AG09309 (cell line): ENCODE measurements at regions not wholly inside any gene's neighbourhood (a gene's known extent, or its start where the extent isn't known, plus 50 kb on each side); places are given as distances from the start of the nearest gene placed in this dataset.
"Not testable (repeated sequence)": the region's sequence is repeated elsewhere in the genome, so short reads cannot be mapped to it uniquely, and the experiment has no call there.

Experiments used
- DNase-seq: peaks from one replicate; pipeline ENCODE4 v3.0.0-alpha.2; 2010; ENCODE audit warnings: low read depth
- H3K4me3 ChIP-seq: 2 replicates; pipeline ENCODE4 v1.5.1; 2011; ENCODE audit warnings: mild to moderate bottlenecking, low read depth, low read length, moderate library complexity; ENCODE audit not compliant: control insufficient read depth
- TF ChIP-seq, protein P1 (sequence below): IDR thresholded peaks from 2 replicates; pipeline ENCODE4 v1.5.1; 2011; ENCODE audit warnings: mild to moderate bottlenecking, low read depth, low read length, inconsistent platforms; ENCODE audit not compliant: insufficient read depth, control insufficient read depth; ENCODE audit errors: missing control alignments

DNA sequence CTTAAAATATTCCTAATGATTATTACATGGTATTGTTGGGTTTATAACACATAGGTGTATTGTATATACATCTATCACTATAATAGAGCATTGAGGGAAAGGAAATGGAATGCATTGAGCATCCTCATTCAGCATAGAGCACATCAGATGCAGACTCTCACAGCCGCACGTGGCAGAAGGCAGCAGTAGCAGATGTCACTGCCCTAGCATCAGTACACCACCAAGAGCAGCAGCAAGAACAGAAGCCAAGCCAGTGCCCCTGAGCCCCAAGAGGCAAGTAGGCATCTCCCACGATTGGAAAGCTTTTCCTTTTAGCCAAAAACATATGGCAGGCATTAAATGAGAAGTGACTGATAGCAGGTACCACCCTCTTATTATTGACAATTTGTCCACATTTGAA lies 510.0 kb downstream of the TNS3 start:
- TF ChIP-seq, protein P1, sequence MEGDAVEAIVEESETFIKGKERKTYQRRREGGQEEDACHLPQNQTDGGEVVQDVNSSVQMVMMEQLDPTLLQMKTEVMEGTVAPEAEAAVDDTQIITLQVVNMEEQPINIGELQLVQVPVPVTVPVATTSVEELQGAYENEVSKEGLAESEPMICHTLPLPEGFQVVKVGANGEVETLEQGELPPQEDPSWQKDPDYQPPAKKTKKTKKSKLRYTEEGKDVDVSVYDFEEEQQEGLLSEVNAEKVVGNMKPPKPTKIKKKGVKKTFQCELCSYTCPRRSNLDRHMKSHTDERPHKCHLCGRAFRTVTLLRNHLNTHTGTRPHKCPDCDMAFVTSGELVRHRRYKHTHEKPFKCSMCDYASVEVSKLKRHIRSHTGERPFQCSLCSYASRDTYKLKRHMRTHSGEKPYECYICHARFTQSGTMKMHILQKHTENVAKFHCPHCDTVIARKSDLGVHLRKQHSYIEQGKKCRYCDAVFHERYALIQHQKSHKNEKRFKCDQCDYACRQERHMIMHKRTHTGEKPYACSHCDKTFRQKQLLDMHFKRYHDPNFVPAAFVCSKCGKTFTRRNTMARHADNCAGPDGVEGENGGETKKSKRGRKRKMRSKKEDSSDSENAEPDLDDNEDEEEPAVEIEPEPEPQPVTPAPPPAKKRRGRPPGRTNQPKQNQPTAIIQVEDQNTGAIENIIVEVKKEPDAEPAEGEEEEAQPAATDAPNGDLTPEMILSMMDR = no peak
- no peak overlapping the region for H3K4me3 ChIP-seq
- DNase-seq = no peak

DNA sequence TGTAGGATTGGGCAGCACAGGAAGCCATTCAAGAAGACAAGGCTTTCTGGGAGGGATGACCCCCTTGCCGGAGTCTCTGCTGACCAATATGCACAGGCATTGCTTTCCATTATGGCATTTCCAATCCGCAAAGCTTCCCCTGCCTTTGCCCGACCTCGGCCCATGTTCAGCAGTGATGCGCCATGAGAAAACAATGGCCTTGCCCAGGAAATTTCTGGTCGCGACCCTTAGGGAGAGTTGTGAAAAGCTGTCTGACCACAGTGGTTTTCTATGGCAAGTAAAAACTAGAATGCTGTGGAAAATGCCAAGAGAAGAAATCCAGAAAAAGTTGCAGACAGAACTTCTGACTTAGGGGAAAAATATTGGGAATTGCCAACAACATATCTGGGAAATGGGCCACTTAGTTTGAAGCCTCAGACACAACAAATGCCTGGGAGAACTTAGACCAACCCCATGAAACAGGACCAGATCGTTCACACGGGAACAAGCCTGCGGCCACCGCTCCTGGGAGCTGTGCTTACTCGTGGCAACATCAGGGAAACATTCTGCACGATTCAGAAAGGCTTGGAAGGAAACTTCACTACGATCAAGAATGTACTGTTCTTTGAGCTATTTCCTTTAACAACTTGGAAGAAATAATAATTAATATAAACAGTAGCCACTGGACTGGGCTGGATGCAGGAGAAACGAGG lies 512.4 kb downstream of the TNS3 start:
- no peak overlapping the region for H3K4me3 ChIP-seq
- DNase-seq = no peak
- TF ChIP-seq, protein P1 = no peak

DNA sequence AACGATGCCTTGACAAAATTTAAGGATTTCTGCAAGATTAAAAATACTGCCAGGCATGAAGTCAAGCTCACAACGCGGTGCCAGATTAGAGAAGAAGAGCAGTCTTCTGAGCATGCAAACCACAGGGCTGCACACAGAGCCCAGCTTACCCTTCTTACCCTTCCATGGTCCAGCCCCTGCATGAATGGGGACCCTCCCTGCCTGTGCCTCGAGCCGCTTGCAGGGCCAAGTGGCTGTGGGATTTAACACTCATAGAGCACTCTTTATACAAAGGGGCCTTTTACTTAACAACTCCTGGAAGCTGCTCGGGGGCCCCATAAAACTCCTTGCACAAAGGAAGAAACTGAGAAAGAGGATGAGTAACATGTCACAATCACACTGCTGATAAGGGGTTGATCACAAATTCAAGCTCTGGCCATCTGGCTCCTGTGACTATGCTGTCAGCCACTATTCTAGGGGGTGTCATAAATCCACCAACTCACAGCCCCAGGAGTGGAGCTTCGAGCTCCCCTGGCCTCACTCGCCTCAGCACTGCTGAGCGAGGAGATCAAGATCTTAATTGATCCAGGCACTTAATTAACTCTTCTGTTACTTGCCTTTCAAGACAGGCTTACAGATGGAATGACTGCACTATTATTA lies 514.8 kb downstream of the TNS3 start:
- TF ChIP-seq, protein P1 = no peak
- H3K4me3 ChIP-seq = no peak overlapping the region
- no peak for DNase-seq

DNA sequence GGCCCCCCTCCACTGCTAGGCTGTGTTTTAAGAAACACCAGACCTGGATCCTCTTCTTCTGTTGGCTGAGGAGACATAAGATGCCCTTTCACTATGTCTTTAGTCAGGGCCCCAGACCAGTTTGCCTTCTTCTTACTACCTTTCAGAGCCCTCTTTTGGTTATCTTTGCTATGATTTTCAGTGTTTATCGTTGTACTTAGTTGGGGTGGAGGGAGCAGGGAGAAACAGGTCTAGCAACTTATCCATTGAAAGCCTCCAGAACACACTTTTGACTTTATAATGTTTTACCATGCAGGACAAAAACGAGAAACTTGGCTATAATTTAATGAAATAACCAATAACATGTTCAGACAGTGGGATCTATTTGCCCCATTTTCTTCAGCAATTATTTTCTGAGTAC lies 525.2 kb downstream of the TNS3 start:
- DNase-seq = no peak
- TF ChIP-seq, protein P1 = no peak
- no peak overlapping the region for H3K4me3 ChIP-seq

DNA sequence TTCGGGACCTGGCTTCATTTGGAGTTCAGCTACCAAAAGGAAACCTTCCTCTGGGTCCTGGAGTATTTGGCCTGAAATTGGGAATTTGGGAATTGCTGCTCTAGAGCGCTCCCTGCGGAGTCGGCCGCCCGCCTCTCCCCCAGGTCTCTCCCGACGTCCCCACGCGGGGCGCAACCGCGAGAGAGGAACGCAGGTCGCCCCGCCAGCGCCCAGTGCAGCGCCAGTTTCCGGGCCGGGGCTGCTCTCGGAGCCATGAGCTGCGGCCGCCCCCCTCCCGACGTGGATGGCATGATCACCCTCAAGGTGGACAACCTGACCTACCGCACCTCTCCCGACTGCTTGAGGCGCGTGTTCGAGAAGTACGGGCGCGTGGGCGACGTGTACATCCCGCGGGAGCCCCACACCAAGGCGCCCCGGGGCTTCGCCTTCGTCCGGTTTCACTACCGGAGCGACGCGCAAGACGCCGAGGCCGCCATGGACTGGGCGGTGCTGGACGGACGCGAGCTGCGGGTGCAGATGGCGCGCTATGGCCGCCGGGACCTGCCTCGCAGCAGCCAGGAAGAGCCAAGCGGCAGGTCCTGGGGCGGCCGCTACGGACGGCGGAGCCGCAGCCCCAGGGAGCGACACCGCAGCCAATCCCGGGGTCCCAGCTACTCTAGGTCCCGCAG lies 529.2 kb downstream of the TNS3 start:
- H3K4me3 ChIP-seq = peak overlapping the region; percentile 25
- not testable (repeated sequence) for DNase-seq

DNA sequence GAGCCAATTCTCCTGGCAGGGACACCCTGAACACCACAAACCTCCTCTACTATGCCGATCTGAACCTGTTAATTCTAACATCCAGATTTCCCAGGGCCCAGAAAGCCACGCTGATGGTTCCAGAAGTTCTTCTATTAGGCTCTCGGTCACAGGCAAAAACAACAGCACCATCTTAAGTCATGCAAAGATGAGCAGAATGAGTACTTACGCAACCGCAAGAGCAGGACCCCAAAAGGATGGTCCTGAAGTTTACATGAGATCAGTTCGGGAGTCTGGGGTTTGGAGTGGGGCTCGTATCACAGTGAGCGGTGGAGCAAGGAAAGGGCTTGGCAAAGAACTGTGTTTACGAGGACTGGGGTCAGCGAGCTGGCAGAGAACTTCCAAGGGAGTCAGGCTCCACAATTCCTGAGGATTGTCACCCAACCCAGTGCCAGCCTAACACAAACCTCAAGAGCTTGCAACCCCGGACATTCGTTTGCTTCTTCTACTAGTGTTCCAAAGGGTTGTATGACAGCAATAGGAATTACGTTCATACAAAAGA lies 532.6 kb downstream of the TNS3 start:
- TF ChIP-seq, protein P1 = no peak
- H3K4me3 ChIP-seq = no peak overlapping the region
- no peak for DNase-seq

DNA sequence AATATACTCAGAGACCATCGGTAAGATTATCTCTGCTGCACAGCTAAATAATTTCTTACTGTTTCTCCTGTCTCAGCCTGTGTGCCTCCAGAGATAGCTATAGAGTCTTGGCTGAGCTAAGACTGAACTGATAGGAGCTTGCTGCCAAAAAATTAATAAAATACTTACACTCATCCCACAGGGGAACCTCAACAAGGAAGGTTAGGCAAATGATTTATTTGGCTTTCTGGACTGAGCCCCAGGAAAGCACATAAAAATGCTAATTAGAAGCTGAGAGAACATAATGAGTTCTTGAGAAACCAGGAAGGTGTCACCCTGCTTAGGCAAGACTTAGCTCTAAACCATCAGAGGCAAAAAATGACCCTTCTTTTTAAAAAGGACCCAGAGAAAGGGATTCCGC lies 534.5 kb downstream of the TNS3 start:
- TF ChIP-seq, protein P1 = no peak
- H3K4me3 ChIP-seq = no peak overlapping the region
- no peak for DNase-seq
